GM20000 (cell line): ENCODE measurements at regions not wholly inside any gene's neighbourhood (a gene's known extent, or its start where the extent isn't known, plus 50 kb on each side); places are given as distances from the start of the nearest gene placed in this dataset.

Experiments used
- DNase-seq: peaks from one replicate; pipeline ENCODE4 v3.0.0; 2012; ENCODE audit warnings: low spot score
- CTCF ChIP-seq: IDR thresholded peaks from 2 replicates; pipeline ENCODE4 v1.5.1; 2012; ENCODE audit warnings: mild to moderate bottlenecking, control low read depth; ENCODE audit errors: extremely low read depth, missing control alignments

GRCh38 chr2:38217401-38218188 lies 141.6 kb upstream of the CYP1B1 start:
- DNase-seq, result no peak
- TF ChIP-seq CTCF, result no peak

DNA sequence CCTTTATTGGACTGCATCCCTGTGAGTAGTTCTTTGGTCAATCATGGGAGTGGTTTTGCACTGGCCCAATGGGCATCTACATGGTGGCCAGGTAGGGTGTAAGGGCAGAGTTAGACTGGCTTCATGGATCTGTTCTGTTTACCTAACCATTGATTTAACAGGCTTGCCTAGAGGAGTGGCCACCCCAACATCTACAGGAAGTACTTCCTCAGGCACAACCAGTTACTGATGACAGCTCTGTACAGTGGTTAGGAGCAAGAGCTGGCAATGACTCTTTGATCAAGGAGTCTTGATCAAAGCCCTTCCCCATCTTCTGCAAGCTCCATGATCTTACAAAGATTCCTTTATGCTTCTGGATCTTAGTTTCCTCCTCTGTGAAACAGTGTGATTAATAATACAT lies 140.9 kb upstream of the CYP1B1 start:
- DNase-seq, result no peak
- no peak for TF ChIP-seq CTCF

DNA sequence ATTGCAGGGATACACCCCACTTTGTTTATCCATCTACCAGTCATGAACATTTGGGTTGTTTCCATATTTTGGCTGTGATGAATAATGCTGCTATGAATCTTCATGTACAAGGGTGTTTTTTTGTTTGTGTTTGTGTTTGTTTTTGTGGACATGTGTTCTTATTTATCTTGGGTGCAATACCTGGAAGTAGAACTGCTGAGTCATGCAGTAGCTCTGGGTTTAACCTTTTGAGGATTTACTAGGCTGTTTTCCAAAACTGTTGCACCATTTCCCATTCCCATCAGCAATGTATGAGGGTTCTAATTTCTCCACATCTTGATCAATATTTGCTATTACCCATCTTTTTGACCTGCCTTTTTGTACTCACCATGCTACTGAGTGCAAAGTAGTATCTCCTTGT lies 140.0 kb upstream of the CYP1B1 start:
- TF ChIP-seq CTCF, result no peak
- no peak for DNase-seq

- no peak for DNase-seq
Observed at GRCh38 chr2:38215522-38215921, 139.6 kb upstream of the CYP1B1 start.

DNA sequence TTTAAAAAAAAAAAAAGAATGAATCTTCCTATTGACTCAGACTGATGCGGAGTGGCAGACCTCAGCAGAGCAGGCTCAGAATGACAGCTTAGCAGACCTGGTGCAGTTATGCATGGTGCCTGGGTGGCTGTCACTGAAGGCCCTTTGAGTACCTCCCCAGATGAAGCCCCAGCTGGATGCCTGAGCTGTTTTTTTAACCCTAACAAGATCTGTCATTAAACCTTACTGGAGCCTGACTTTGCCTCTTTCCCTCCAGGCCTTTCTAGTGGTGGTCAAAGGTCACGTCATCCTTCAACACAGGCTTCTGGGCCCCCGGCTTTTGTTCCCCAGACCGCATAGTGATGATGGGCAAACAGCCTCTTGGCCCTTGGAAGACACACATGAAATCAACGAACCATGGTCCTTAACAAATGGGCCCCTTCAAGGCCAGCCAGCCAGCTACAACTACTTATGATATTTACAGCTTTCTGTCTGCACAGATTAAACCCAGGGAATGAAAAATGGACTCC lies 138.3 kb upstream of the CYP1B1 start:
- DNase-seq, result no peak
- no peak for TF ChIP-seq CTCF

More at GRCh38 chr2:38215522-38215921, 139.6 kb upstream of the CYP1B1 start:
- TF ChIP-seq CTCF, result no peak

DNA sequence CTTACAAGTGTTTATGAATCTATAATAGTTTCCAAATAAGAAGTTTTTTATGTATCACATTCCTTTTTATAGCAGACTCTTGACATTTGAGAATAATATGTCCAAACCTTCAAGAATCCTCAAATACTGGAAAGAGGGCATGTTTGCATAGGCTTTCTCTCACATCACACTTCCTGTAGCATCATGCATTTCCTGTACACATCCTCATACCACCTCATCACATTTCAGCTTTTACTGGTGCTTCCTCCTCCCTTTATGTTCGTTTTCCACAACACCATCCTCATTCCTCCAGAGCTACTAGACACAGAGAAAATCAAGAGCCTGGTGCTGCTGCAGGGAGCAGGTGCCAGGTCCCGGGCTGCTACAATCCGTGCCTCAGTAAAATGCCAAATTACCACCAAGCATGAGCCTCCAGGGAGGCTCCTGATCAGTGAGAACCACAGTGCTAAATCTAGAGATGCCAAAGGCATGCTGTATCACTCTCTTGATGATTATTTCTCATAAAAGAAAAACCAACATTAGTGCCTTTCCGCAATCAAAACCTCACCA lies 137.7 kb upstream of the CYP1B1 start:
- no peak for DNase-seq
- no peak for TF ChIP-seq CTCF

DNA sequence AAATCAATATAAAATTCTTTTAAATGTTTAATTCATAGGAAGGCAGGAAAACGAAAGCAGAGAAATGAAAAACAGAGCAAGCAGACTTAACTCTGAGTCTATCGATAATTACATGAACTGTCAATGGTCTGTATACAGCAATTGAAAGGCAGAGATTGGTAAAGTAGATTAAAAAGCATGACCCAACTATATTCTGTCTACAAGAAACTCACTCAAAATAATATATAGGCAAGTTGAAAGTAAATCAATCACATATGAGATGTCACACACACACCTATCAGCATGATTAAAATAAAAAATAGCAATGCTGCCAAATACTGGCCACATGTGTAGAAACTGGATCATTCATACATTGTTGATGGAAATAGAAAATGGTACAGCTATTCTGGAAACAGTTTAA lies 136.4 kb upstream of the CYP1B1 start:
- no peak for TF ChIP-seq CTCF
- DNase-seq, result no peak
